Loucy (cell line): ENCODE measurements at regions not wholly inside any gene's neighbourhood (a gene's known extent, or its start where the extent isn't known, plus 50 kb on each side); places are given as distances from the start of the nearest gene placed in this dataset.

Experiments
- H2AFZ ChIP-seq: fragments of 200-600 bp; sonication (generic); 2 replicates; pipeline ENCODE4 v1.6.0; 2016; ENCODE audit warnings: antibody characterized with exemption, mild to moderate bottlenecking, low read length, moderate library complexity
- H3F3A ChIP-seq: fragments of 200-600 bp; 2 replicates; pipeline ENCODE4 v1.6.0; 2016; ENCODE audit warnings: antibody characterized with exemption, low read depth, mild to moderate bottlenecking
- H3K27me3 ChIP-seq: fragments of 200-600 bp; sonication (generic); 2 replicates; pipeline ENCODE4 v1.6.1; 2014; ENCODE audit warnings: low read length, mild to moderate bottlenecking; ENCODE audit not compliant: insufficient read depth, poor library complexity, severe bottlenecking
- H3K36me3 ChIP-seq: fragments of 200-600 bp; sonication (generic); 2 replicates; pipeline ENCODE4 v1.6.1; 2016; ENCODE audit warnings: low read length; ENCODE audit not compliant: insufficient read depth
- H3K4me1 ChIP-seq: fragments of 200-600 bp; sonication (generic); 2 replicates; pipeline ENCODE4 v1.5.1; 2014; ENCODE audit warnings: low read length, mild to moderate bottlenecking; ENCODE audit not compliant: insufficient read depth, poor library complexity, severe bottlenecking
- H3K4me2 ChIP-seq: fragments of 200-600 bp; sonication (generic); 2 replicates; pipeline ENCODE4 v1.6.0; 2014; ENCODE audit warnings: antibody characterized with exemption, low read length, low read depth, mild to moderate bottlenecking; ENCODE audit not compliant: poor library complexity, severe bottlenecking
- H3K4me3 ChIP-seq: fragments of 200-600 bp; sonication (generic); 2 replicates; pipeline ENCODE4 v1.5.1; 2014; ENCODE audit warnings: low read length, mild to moderate bottlenecking, mixed read lengths; ENCODE audit not compliant: poor library complexity, severe bottlenecking
- H3K79me2 ChIP-seq: fragments of 200-600 bp; sonication (generic); 2 replicates; pipeline ENCODE4 v1.6.1; 2014; ENCODE audit warnings: low read length; ENCODE audit not compliant: insufficient read depth
- H3K9ac ChIP-seq: fragments of 200-600 bp; sonication (generic); 2 replicates; pipeline ENCODE4 v1.6.0; 2014; ENCODE audit warnings: mild to moderate bottlenecking, low read depth, low read length, moderate library complexity; ENCODE audit not compliant: poor library complexity, severe bottlenecking
- H3K9me2 ChIP-seq: fragments of 200-600 bp; sonication (generic); replicated peaks from 2 replicates; pipeline ENCODE4 v1.6.1; 2016; ENCODE audit warnings: low read depth, low read length, mixed read lengths
- H3K9me3 ChIP-seq: fragments of 200-600 bp; sonication (generic); 2 replicates; pipeline ENCODE4 v1.6.1; 2014; ENCODE audit warnings: mild to moderate bottlenecking, antibody characterized with exemption, low read length, low read depth; ENCODE audit not compliant: insufficient read depth
- H4K20me1 ChIP-seq: fragments of 200-600 bp; sonication (generic); 2 replicates; pipeline ENCODE4 v1.6.0; 2014; ENCODE audit warnings: antibody characterized with exemption, low read length, mild to moderate bottlenecking; ENCODE audit not compliant: insufficient read depth, poor library complexity, severe bottlenecking
- CTCF ChIP-seq: fragments of 200-600 bp; sonication (generic); conservative IDR thresholded peaks from 2 replicates; pipeline ENCODE4 v1.5.1; 2014; ENCODE audit warnings: mild to moderate bottlenecking, antibody characterized with exemption, low read length
- EZH2phosphoT487 ChIP-seq: fragments of 200-600 bp; IDR thresholded peaks from 2 replicates; pipeline ENCODE4 v1.6.1; 2018; ENCODE audit warnings: antibody characterized with exemption, mild to moderate bottlenecking, moderate library complexity, borderline replicate concordance

GRCh38 chr7:15104411-15105092 lies 202.0 kb upstream of the DGKB start:
- no peaks in the 10 kb centered on the region for H3F3A ChIP-seq

GRCh38 chr7:15099074-15099473 lies 196.5 kb upstream of the DGKB start:
- H3K27me3 ChIP-seq, result no peaks in the 10 kb centered on the region
- H3K9me3 ChIP-seq, result no peaks in the 10 kb centered on the region
- no peak for TF ChIP-seq CTCF
- TF ChIP-seq EZH2phosphoT487, result no peak
- no peak overlapping the region for H3K4me3 ChIP-seq
- H2AFZ ChIP-seq, result no peak overlapping the region
- H3K36me3 ChIP-seq, result no peaks in the 10 kb centered on the region
- H3K9ac ChIP-seq, result no peak overlapping the region
- H3F3A ChIP-seq, result no peaks in the 10 kb centered on the region
- H3K79me2 ChIP-seq, result no peaks in the 10 kb centered on the region
- H3K4me2 ChIP-seq, result no peak overlapping the region
- no peaks in the 10 kb centered on the region for H3K9me2 ChIP-seq
- no peaks in the 10 kb centered on the region for H4K20me1 ChIP-seq
- peaks cover 5% of the 10 kb centered on the region for H3K4me1 ChIP-seq

More at GRCh38 chr7:15104411-15105092, 202.0 kb upstream of the DGKB start:
- Histone ChIP-seq H4K20me1 (no peaks in the 10 kb centered on the region), H2AFZ (no peak overlapping the region), H3K9ac (no peak overlapping the region), H3K9me3 (no peaks in the 10 kb centered on the region), H3K27me3 (no peaks in the 10 kb centered on the region), H3K4me1 (no peaks in the 10 kb centered on the region), H3K79me2 (no peaks in the 10 kb centered on the region), H3K4me3 (no peak overlapping the region), H3K4me2 (no peak overlapping the region), H3K9me2 (no peaks in the 10 kb centered on the region), H3K36me3 (no peaks in the 10 kb centered on the region)
- no peak for TF ChIP-seq EZH2phosphoT487
- TF ChIP-seq CTCF, result no peak

GRCh38 chr7:15096853-15097252 lies 194.3 kb upstream of the DGKB start:
- Histone ChIP-seq H3K4me3 (no peak overlapping the region), H3K9ac (no peak overlapping the region), H4K20me1 (no peaks in the 10 kb centered on the region), H3F3A (no peaks in the 10 kb centered on the region), H3K36me3 (no peaks in the 10 kb centered on the region), H2AFZ (no peak overlapping the region), H3K4me1 (peaks cover 14% of the 10 kb centered on the region), H3K27me3 (no peaks in the 10 kb centered on the region), H3K4me2 (no peak overlapping the region), H3K9me3 (no peaks in the 10 kb centered on the region), H3K79me2 (no peaks in the 10 kb centered on the region), H3K9me2 (no peaks in the 10 kb centered on the region)
- no peak for TF ChIP-seq CTCF
- TF ChIP-seq EZH2phosphoT487, result no peak
